ENCODE measurements at regions not wholly inside any gene's neighbourhood (a gene's known extent, or its start where the extent isn't known, plus 50 kb on each side); places are given as distances from the start of the nearest gene placed in this dataset.

GRCh38 chr13:37345869-37346268 lies 240.4 kb upstream of the CSNK1A1L start:
- Histone ChIP-seq H2BK15ac (ENCODE audit: low read length) (no peak overlapping the region), H3K4ac (ENCODE audit: low read length) (no peak overlapping the region), H3K4me3 (ENCODE audit: low read length in 2 of 2) (no peak overlapping the region), H3K9me3 (replicated peaks in 1 of 2; ENCODE audit: control insufficient read depth in 2 of 2, insufficient read depth in 1 of 2, low read depth in 1 of 2, low read length in 2 of 2) (no peaks in the 10 kb centered on the region), H3K79me1 (ENCODE audit: low read depth, low read length) (no peaks in the 10 kb centered on the region), H3K23ac (ENCODE audit: low read depth, low read length, poor library complexity) (no peak overlapping the region), H2BK120ac (ENCODE audit: low read depth, low read length) (no peak overlapping the region), H3K9ac (ENCODE audit: low read depth, low read length, poor library complexity) (no peak overlapping the region), H2BK5ac (ENCODE audit: low read length) (no peak overlapping the region), H3K4me2 (ENCODE audit: insufficient read depth, low read length, poor library complexity, severe bottlenecking) (no peak overlapping the region), H4K8ac (ENCODE audit: low read depth, low read length) (no peak overlapping the region), H3K18ac (ENCODE audit: low read length) (no peak overlapping the region), H3K14ac (ENCODE audit: low read length) (no peak overlapping the region), H3K4me1 (ENCODE audit: control insufficient read depth in 2 of 2, insufficient read depth in 1 of 2, low read depth in 1 of 2, low read length in 2 of 2) (no peaks in the 10 kb centered on the region), H2AK5ac (ENCODE audit: low read depth, low read length) (no peak overlapping the region), H3K36me3 (replicated peaks in 1 of 2; ENCODE audit: control insufficient read depth in 2 of 2, insufficient read depth in 2 of 2, low read length in 2 of 2) (no peaks in the 10 kb centered on the region), H3K27ac (replicated peaks; ENCODE audit: low read length) (no peak overlapping the region), H3K27me3 (ENCODE audit: control insufficient read depth in 3 of 3, insufficient read depth in 3 of 3, low read depth in 1 of 3, low read length in 3 of 3) (no peaks in the 10 kb centered on the region), H2AFZ (ENCODE audit: low read length) (no peak overlapping the region), H4K91ac (ENCODE audit: low read depth, low read length, poor library complexity) (no peak overlapping the region), H2BK12ac (ENCODE audit: low read length) (no peak overlapping the region)
- WGBS, 2 donors (ENCODE audit: extremely low coverage in 2 of 2, insufficient read length in 2 of 2, insufficient replicate concordance in 1 of 2) = no CpG with 5 or more reads among the region's 1 CpG
- no peak for DNase-seq (ENCODE audit: low spot score)

GRCh38 chr13:37345391-37345790 lies 239.9 kb upstream of the CSNK1A1L start:
- Histone ChIP-seq H4K91ac (ENCODE audit: low read depth, low read length, poor library complexity) (no peak overlapping the region), H2BK15ac (ENCODE audit: low read length) (no peak overlapping the region), H3K4me2 (ENCODE audit: insufficient read depth, low read length, poor library complexity, severe bottlenecking) (no peak overlapping the region), H3K4ac (ENCODE audit: low read length) (no peak overlapping the region), H2BK120ac (ENCODE audit: low read depth, low read length) (no peak overlapping the region), H3K36me3 (replicated peaks in 1 of 2; ENCODE audit: control insufficient read depth in 2 of 2, insufficient read depth in 2 of 2, low read length in 2 of 2) (no peaks in the 10 kb centered on the region), H2BK12ac (ENCODE audit: low read length) (no peak overlapping the region), H3K27ac (replicated peaks; ENCODE audit: low read length) (no peak overlapping the region), H3K27me3 (ENCODE audit: control insufficient read depth in 3 of 3, insufficient read depth in 3 of 3, low read depth in 1 of 3, low read length in 3 of 3) (no peaks in the 10 kb centered on the region), H3K9me3 (replicated peaks in 1 of 2; ENCODE audit: control insufficient read depth in 2 of 2, insufficient read depth in 1 of 2, low read depth in 1 of 2, low read length in 2 of 2) (no peaks in the 10 kb centered on the region), H3K9ac (ENCODE audit: low read depth, low read length, poor library complexity) (no peak overlapping the region), H3K18ac (ENCODE audit: low read length) (no peak overlapping the region), H3K4me3 (ENCODE audit: low read length in 2 of 2) (no peak overlapping the region), H2AFZ (ENCODE audit: low read length) (no peak overlapping the region), H2BK5ac (ENCODE audit: low read length) (no peak overlapping the region), H4K8ac (ENCODE audit: low read depth, low read length) (no peak overlapping the region), H3K14ac (ENCODE audit: low read length) (no peak overlapping the region), H3K4me1 (ENCODE audit: control insufficient read depth in 2 of 2, insufficient read depth in 1 of 2, low read depth in 1 of 2, low read length in 2 of 2) (no peaks in the 10 kb centered on the region), H3K23ac (ENCODE audit: low read depth, low read length, poor library complexity) (no peak overlapping the region), H3K79me1 (ENCODE audit: low read depth, low read length) (no peaks in the 10 kb centered on the region), H2AK5ac (ENCODE audit: low read depth, low read length) (no peak overlapping the region)
- DNase-seq (ENCODE audit: low spot score) = no peak
- WGBS, 2 donors (ENCODE audit: extremely low coverage in 2 of 2, insufficient read length in 2 of 2, insufficient replicate concordance in 1 of 2) = no CpG with 5 or more reads among the region's 5 CpGs

- H2AK5ac ChIP-seq (ENCODE audit: low read depth, low read length) = no peak overlapping the region
Observed at GRCh38 chr13:37344056-37344455, 238.6 kb upstream of the CSNK1A1L start.

GRCh38 chr13:37342205-37342604 lies 236.7 kb upstream of the CSNK1A1L start:
- Histone ChIP-seq H3K23ac (ENCODE audit: low read depth, low read length, poor library complexity) (no peak overlapping the region), H2AFZ (ENCODE audit: low read length) (peak overlapping the region; percentile 37), H3K36me3 (replicated peaks in 1 of 2; ENCODE audit: control insufficient read depth in 2 of 2, insufficient read depth in 2 of 2, low read length in 2 of 2) (no peaks in the 10 kb centered on the region), H2BK12ac (ENCODE audit: low read length) (peak overlapping the region; percentile 67), H3K4me2 (ENCODE audit: insufficient read depth, low read length, poor library complexity, severe bottlenecking) (no peak overlapping the region), H3K18ac (ENCODE audit: low read length) (peak overlapping the region; percentile 74), H3K9me3 (replicated peaks in 1 of 2; ENCODE audit: control insufficient read depth in 2 of 2, insufficient read depth in 1 of 2, low read depth in 1 of 2, low read length in 2 of 2) (no peaks in the 10 kb centered on the region), H3K4me1 (ENCODE audit: control insufficient read depth in 2 of 2, insufficient read depth in 1 of 2, low read depth in 1 of 2, low read length in 2 of 2) (no peaks in the 10 kb centered on the region), H2BK15ac (ENCODE audit: low read length) (peak overlapping the region; percentile 25), H4K91ac (ENCODE audit: low read depth, low read length, poor library complexity) (peak overlapping the region; percentile 40), H3K27me3 (ENCODE audit: control insufficient read depth in 3 of 3, insufficient read depth in 3 of 3, low read depth in 1 of 3, low read length in 3 of 3) (no peaks in the 10 kb centered on the region), H2AK5ac (ENCODE audit: low read depth, low read length) (peak overlapping the region; percentile 22), H2BK5ac (ENCODE audit: low read length) (no peak overlapping the region), H3K4me3 (ENCODE audit: low read length in 2 of 2) (no peak overlapping the region), H3K27ac (replicated peaks; ENCODE audit: low read length) (no peak overlapping the region), H3K4ac (ENCODE audit: low read length) (no peak overlapping the region), H2BK120ac (ENCODE audit: low read depth, low read length) (no peak overlapping the region), H3K9ac (ENCODE audit: low read depth, low read length, poor library complexity) (no peak overlapping the region), H3K14ac (ENCODE audit: low read length) (no peak overlapping the region), H4K8ac (ENCODE audit: low read depth, low read length) (peak overlapping the region; percentile 83), H3K79me1 (ENCODE audit: low read depth, low read length) (no peaks in the 10 kb centered on the region)
- DNase-seq (ENCODE audit: low spot score) = no peak
- no CpG with 5 or more reads among the region's 6 CpGs for WGBS, 2 donors (ENCODE audit: extremely low coverage in 2 of 2, insufficient read length in 2 of 2, insufficient replicate concordance in 1 of 2)

More at GRCh38 chr13:37344056-37344455, 238.6 kb upstream of the CSNK1A1L start:
- Histone ChIP-seq H3K4me1 (ENCODE audit: control insufficient read depth in 2 of 2, insufficient read depth in 1 of 2, low read depth in 1 of 2, low read length in 2 of 2) (no peaks in the 10 kb centered on the region), H3K4ac (ENCODE audit: low read length) (no peak overlapping the region), H3K79me1 (ENCODE audit: low read depth, low read length) (no peaks in the 10 kb centered on the region), H3K9me3 (replicated peaks in 1 of 2; ENCODE audit: control insufficient read depth in 2 of 2, insufficient read depth in 1 of 2, low read depth in 1 of 2, low read length in 2 of 2) (no peaks in the 10 kb centered on the region), H3K4me3 (ENCODE audit: low read length in 2 of 2) (no peak overlapping the region), H2BK15ac (ENCODE audit: low read length) (no peak overlapping the region), H2BK120ac (ENCODE audit: low read depth, low read length) (no peak overlapping the region), H2BK5ac (ENCODE audit: low read length) (no peak overlapping the region), H3K9ac (ENCODE audit: low read depth, low read length, poor library complexity) (no peak overlapping the region), H2BK12ac (ENCODE audit: low read length) (no peak overlapping the region), H3K27me3 (ENCODE audit: control insufficient read depth in 3 of 3, insufficient read depth in 3 of 3, low read depth in 1 of 3, low read length in 3 of 3) (no peaks in the 10 kb centered on the region), H3K4me2 (ENCODE audit: insufficient read depth, low read length, poor library complexity, severe bottlenecking) (no peak overlapping the region), H3K27ac (replicated peaks; ENCODE audit: low read length) (no peak overlapping the region), H3K14ac (ENCODE audit: low read length) (no peak overlapping the region), H4K8ac (ENCODE audit: low read depth, low read length) (no peak overlapping the region), H3K36me3 (replicated peaks in 1 of 2; ENCODE audit: control insufficient read depth in 2 of 2, insufficient read depth in 2 of 2, low read length in 2 of 2) (no peaks in the 10 kb centered on the region), H4K91ac (ENCODE audit: low read depth, low read length, poor library complexity) (no peak overlapping the region), H3K18ac (ENCODE audit: low read length) (no peak overlapping the region), H2AFZ (ENCODE audit: low read length) (no peak overlapping the region), H3K23ac (ENCODE audit: low read depth, low read length, poor library complexity) (no peak overlapping the region)
- no CpG with 5 or more reads among the region's 3 CpGs for WGBS, 2 donors (ENCODE audit: extremely low coverage in 2 of 2, insufficient read length in 2 of 2, insufficient replicate concordance in 1 of 2)
- DNase-seq (ENCODE audit: low spot score) = no peak
